GM18858 (cell line): ENCODE measurements at regions not wholly inside any gene's neighbourhood (a gene's known extent, or its start where the extent isn't known, plus 50 kb on each side); places are given as distances from the start of the nearest gene placed in this dataset.

ENCODE experiments used
- ATAC-seq: cut with Tn5 transposase; IDR thresholded peaks from one replicate; pipeline ENCODE4 v1.9.1; 2021; ENCODE audit not compliant: unreplicated experiment

DNA sequence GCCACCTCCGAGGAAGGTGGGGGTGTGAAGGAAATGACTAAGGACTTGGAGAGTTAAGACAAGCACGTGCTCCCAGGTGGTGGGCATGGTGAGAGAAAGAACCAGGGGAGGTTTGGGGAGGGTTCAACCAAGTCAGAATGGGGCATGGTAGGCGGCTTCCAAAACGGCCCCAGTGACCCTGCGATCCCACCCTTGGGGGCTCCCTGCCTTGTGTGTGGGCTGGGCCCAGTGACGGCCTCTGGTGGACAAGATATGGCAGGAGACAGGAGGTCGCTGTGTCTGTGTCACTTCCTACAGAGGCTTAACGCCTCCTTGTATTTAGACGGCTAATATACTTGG, 51.3 kb upstream of the IRX4 start:
- ATAC-seq: no peak

- no peak for ATAC-seq
Observed at GRCh38 chr5:1933364-1934055, 50.8 kb upstream of the IRX4 start.
